Keratinocyte (primary cell): ENCODE measurements at regions not wholly inside any gene's neighbourhood (a gene's known extent, or its start where the extent isn't known, plus 50 kb on each side); places are given as distances from the start of the nearest gene placed in this dataset.
"Not testable (repeated sequence)": the region's sequence is repeated elsewhere in the genome, so short reads cannot be mapped to it uniquely, and the experiment has no call there.

Experiments used
- EZH2 ChIP-seq: IDR thresholded peaks from one replicate; pipeline ENCODE4 v1.6.1; 2012; ENCODE audit warnings: inconsistent platforms, mild to moderate bottlenecking, low read length, moderate library complexity
- TF ChIP-seq, protein P1 (sequence below), 3 experiments: IDR thresholded peaks in 1 of 3; conservative IDR thresholded peaks in 1 of 3; optimal IDR thresholded peaks in 1 of 3; 2 replicates in 2 of 3; 3 replicates in 1 of 3; pipeline versions ENCODE3 to v1.5.1; 2011; ENCODE audit warnings: low read length in 3 of 3, mild to moderate bottlenecking in 3 of 3, moderate library complexity in 2 of 3, control low read depth in 1 of 3, inconsistent platforms in 1 of 3; ENCODE audit not compliant: insufficient read depth in 2 of 3; ENCODE audit errors: extremely low read depth in 1 of 3

DNA sequence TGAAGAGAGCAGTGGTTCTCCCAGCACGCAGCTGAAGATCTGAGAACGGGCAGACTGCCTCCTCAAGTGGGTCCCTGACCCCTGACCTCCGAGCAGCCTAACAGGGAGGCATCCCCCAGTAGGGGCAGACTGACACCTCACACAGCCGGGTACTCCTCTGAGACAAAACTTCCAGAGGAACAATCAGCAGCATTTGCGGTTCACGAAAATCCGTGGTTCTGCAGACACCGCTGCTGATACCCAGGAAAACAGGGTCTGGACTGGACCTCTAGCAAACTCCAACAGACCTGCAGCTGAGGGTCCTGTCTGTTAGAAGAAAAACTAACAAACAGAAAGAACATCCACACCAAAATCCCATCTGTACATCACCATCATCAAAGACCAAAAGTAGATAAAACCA lies 68.4 kb upstream of the CCT8L2 start:
- TF ChIP-seq, protein P1, sequence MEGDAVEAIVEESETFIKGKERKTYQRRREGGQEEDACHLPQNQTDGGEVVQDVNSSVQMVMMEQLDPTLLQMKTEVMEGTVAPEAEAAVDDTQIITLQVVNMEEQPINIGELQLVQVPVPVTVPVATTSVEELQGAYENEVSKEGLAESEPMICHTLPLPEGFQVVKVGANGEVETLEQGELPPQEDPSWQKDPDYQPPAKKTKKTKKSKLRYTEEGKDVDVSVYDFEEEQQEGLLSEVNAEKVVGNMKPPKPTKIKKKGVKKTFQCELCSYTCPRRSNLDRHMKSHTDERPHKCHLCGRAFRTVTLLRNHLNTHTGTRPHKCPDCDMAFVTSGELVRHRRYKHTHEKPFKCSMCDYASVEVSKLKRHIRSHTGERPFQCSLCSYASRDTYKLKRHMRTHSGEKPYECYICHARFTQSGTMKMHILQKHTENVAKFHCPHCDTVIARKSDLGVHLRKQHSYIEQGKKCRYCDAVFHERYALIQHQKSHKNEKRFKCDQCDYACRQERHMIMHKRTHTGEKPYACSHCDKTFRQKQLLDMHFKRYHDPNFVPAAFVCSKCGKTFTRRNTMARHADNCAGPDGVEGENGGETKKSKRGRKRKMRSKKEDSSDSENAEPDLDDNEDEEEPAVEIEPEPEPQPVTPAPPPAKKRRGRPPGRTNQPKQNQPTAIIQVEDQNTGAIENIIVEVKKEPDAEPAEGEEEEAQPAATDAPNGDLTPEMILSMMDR (optimal IDR thresholded peaks at IDR 0.05 in 1 of 3, IDR thresholded peaks at IDR 0.05 in 1 of 3, conservative IDR thresholded peaks at IDR 0.05 in 1 of 3; ENCODE audit: extremely low read depth in 1 of 3, insufficient read depth in 2 of 3, low read length in 3 of 3), result not testable (repeated sequence)
- not testable (repeated sequence) for TF ChIP-seq EZH2
